22Rv1 (cell line): ENCODE measurements at regions not wholly inside any gene's neighbourhood (a gene's known extent, or its start where the extent isn't known, plus 50 kb on each side); places are given as distances from the start of the nearest gene placed in this dataset.

Experiments used
- H3K27ac ChIP-seq: fragments of 450-650 bp; 2 replicates; pipeline ENCODE4 v1.5.1; 2017
- CTCF ChIP-seq: fragments of 450-650 bp; IDR thresholded peaks from 2 replicates; pipeline ENCODE4 v1.5.1; 2017; ENCODE audit warnings: mild to moderate bottlenecking
- ZFX ChIP-seq: fragments of 450-650 bp; IDR thresholded peaks from 2 replicates; pipeline ENCODE4 v1.6.1; 2017; ENCODE audit warnings: antibody characterized with exemption, borderline replicate concordance

GRCh38 chr2:42881732-42882131 lies 89.3 kb upstream of the HAAO start:
- TF ChIP-seq ZFX = no peak
- TF ChIP-seq CTCF = no peak
- no peak overlapping the region for H3K27ac ChIP-seq

GRCh38 chr2:42880738-42881690 lies 88.6 kb upstream of the HAAO start:
- no peak overlapping the region for H3K27ac ChIP-seq
- TF ChIP-seq CTCF (no peak), ZFX (no peak)

DNA sequence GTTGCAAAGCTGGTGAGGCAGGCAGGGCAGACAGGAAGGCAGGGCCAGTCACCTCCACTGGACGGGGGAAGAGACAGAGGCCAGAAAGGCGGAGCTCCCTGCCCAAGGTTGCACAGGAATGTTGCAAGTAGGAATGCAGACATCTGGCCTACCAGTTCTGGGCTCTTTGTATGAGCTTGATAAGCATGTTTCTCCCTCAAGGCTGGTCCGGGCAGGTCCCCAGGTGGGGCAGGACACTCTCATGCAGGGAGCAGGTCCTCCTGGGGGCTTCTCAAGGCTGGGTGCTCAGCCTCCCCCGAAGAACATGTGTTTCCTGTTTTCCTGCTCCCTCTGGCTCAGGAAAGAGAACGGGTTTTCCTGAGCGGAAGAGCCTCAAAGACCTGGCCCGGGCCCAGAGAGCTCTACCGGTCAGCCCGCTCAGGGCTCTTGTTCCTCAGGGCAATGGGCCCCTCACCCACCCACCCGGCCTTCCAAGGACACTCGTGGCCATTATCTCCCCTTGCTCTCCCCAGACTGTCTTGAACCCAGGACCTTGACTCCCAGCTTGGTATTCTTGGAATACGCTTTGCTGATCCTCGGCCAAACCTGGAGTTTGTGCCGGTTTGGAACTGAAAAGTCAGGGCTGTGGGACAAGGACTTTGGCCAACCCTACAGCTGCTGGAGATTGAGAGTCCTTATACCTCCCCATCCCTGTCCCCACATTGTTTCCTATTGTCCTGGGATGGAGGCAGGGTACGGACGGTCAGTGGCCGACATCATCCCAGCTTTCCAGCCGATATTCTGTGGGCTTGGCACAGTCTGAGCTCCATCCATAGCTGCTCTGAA lies 87.7 kb upstream of the HAAO start:
- H3K27ac ChIP-seq = no peak overlapping the region

GRCh38 chr2:42879121-42879705 lies 86.8 kb upstream of the HAAO start:
- H3K27ac ChIP-seq = no peak overlapping the region
- TF ChIP-seq CTCF (no peak), ZFX (no peak)

More for the DNA sequence above, 87.7 kb upstream of the HAAO start:
- TF ChIP-seq ZFX (no peak), CTCF (no peak)

- no peak overlapping the region for H3K27ac ChIP-seq
- TF ChIP-seq ZFX (no peak), CTCF (no peak)
Observed at GRCh38 chr2:42878581-42878980, 86.2 kb upstream of the HAAO start.

- TF ChIP-seq CTCF = no peak
- no peak for TF ChIP-seq ZFX
- no peak overlapping the region for H3K27ac ChIP-seq
Observed at GRCh38 chr2:42877936-42878335, 85.6 kb upstream of the HAAO start.

DNA sequence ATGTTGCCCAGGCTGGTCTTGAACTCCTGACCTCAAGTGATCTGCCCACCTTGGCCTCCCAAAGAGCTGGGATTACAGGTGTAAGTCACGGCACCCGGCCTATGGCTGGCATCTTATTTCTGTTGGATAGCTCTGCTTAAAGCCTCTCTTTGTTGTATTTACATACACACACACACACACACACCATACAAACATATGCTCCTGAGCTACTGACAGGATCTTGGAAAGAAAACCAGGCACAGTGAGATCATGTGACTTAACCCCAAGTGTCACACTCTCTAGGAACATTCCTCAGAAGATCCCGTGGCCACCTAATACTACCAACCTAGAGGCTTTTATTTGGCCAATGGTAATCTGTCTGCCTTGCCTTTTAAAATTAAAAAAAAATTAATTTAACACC lies 85.1 kb upstream of the HAAO start:
- no peak for TF ChIP-seq ZFX
- no peak for TF ChIP-seq CTCF
- no peak overlapping the region for H3K27ac ChIP-seq
